ENCODE measurements at regions not wholly inside any gene's neighbourhood (a gene's known extent, or its start where the extent isn't known, plus 50 kb on each side); places are given as distances from the start of the nearest gene placed in this dataset.

DNA sequence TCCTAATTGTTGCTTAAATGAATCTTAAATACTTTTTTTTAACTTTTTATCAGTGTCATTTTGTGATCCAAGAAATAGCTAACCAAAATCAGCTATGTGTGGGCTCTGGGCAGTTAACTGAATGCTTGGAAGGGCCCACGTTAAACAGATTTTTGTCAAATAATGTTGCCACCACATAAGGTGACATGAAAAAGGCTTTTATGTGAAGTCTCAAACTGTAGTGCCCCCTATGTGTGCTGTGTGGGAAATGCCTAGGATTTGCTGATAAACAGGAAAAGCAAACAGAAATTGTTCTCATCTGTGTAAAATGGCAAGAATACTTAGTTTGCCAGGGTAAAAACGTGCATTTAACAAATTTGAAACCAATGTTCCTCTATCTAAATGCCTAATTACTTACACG lies 242.2 kb downstream of the ZNF516 start:
- TF ChIP-seq L3MBTL2 (conservative IDR thresholded peaks at IDR 0.05) = no peak
- TF ChIP-seq SP1 (IDR thresholded peaks at IDR 0.05) = no peak
- TF ChIP-seq NFRKB (IDR thresholded peaks at IDR 0.05) = no peak
- TF ChIP-seq BHLHE40 (IDR thresholded peaks at IDR 0.05; ENCODE audit: borderline replicate concordance) = no peak
- TF ChIP-seq LEF1 (IDR thresholded peaks at IDR 0.05; ENCODE audit: borderline replicate concordance) = no peak
- TF ChIP-seq FOXM1 (IDR thresholded peaks at IDR 0.05; ENCODE audit: borderline replicate concordance) = no peak
- no peak for TF ChIP-seq SUZ12 (IDR thresholded peaks at IDR 0.05)
- no peak for TF ChIP-seq TARDBP (IDR thresholded peaks at IDR 0.05)
- no peak for TF ChIP-seq FOXK2 (IDR thresholded peaks at IDR 0.05)
- no peak for TF ChIP-seq ELF4 (IDR thresholded peaks at IDR 0.05)
- no peak for TF ChIP-seq ZNF384 (IDR thresholded peaks at IDR 0.05)
- TF ChIP-seq HDGF (IDR thresholded peaks at IDR 0.05; ENCODE audit: borderline replicate concordance) = no peak
- no peak for TF ChIP-seq CTBP1 (IDR thresholded peaks at IDR 0.05; ENCODE audit: borderline replicate concordance)
